ENCODE measurements at regions not wholly inside any gene's neighbourhood (a gene's known extent, or its start where the extent isn't known, plus 50 kb on each side); places are given as distances from the start of the nearest gene placed in this dataset.

DNA sequence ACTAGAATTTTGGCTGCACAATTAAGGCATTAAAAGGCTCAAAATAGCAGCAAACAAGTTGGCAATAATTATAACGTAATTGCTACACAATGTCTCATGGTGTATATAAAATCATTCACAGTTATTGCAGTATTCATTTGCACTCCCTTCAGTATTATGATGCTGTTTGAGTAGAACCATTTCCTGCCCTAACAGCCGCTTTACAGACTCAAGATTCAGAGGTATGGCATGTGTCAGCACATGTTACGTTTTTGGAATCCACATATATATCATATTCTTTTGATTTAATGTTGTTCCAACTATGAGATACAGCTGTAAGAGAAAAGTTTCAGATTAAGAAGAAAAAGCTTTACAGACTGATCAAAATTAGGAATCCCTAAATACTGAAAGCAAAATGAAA, 56.3 kb upstream of the NCKAP5 start:
- TF ChIP-seq, protein P1, sequence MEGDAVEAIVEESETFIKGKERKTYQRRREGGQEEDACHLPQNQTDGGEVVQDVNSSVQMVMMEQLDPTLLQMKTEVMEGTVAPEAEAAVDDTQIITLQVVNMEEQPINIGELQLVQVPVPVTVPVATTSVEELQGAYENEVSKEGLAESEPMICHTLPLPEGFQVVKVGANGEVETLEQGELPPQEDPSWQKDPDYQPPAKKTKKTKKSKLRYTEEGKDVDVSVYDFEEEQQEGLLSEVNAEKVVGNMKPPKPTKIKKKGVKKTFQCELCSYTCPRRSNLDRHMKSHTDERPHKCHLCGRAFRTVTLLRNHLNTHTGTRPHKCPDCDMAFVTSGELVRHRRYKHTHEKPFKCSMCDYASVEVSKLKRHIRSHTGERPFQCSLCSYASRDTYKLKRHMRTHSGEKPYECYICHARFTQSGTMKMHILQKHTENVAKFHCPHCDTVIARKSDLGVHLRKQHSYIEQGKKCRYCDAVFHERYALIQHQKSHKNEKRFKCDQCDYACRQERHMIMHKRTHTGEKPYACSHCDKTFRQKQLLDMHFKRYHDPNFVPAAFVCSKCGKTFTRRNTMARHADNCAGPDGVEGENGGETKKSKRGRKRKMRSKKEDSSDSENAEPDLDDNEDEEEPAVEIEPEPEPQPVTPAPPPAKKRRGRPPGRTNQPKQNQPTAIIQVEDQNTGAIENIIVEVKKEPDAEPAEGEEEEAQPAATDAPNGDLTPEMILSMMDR (IDR thresholded peaks at IDR 0.05) = no peak

DNA sequence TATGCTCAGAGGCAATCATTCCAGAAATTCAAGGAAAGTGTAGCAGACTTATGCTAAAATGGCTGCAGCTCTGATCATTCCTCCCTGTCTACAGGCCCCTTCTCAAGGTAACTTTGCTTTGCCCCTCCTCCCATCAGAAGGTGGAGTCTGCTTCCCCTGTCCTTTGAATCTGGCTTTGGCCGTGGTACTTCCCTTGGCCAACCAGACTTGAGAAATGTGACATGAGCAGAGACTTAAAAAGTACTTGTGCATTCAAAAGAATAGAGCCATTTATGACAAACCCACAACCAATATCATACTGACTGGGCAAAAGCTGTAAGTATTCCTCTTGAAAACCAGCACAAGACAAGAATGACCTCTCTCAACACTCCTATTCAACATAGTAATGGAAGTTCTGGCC, 59.5 kb upstream of the NCKAP5 start:
- TF ChIP-seq, protein P1 (IDR thresholded peaks at IDR 0.05) = no peak
- Mint-ChIP-seq H3K9me3 (peaks cover 10% of the 10 kb centered on the region), H3K4me1 (no peaks in the 10 kb centered on the region), H3K27me3 (no peaks in the 10 kb centered on the region), H3K4me3 (no peak overlapping the region), H3K27ac (no peak overlapping the region), H3K36me3 (ENCODE audit: low read depth) (no peaks in the 10 kb centered on the region)
- intact Hi-C loops (cut with micrococcal nuclease) = no loop called here
- no peak for DNase-seq
- no peak for ATAC-seq (ENCODE audit: low read depth)
- ChIA-PET POLR2A (no interaction called here), CTCF (no interaction called here)

More for the DNA sequence above, 56.3 kb upstream of the NCKAP5 start:
- Mint-ChIP-seq H3K4me3 (no peak overlapping the region), H3K27ac (no peak overlapping the region), H3K4me1 (no peaks in the 10 kb centered on the region), H3K36me3 (ENCODE audit: low read depth) (no peaks in the 10 kb centered on the region), H3K27me3 (peaks cover 2% of the 10 kb centered on the region), H3K9me3 (peaks cover 21% of the 10 kb centered on the region)
- DNase-seq (no peak), ATAC-seq (ENCODE audit: low read depth) (no peak)
- CTCF ChIA-PET = no interaction called here
- intact Hi-C loops (cut with micrococcal nuclease) = no loop called here
- POLR2A ChIA-PET = no interaction called here

DNA sequence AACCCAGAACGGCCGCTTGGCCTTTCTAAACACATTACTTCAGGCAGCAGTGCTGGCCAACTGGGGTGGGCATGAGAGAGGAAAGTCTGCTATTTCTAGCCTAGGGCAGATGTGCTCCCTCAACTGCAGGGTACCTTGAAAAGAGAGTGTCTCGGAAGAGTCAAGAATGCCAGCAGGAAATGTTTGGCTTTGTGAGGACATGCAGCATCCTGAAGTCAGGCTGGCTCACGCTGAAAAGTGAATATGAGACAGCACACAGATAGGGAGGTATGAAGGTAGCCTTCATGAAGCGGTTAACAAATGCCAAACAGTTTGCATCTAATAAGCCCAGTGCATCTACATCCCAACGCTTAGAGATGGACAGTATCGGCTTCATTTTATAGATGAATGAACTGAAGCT, 65.0 kb upstream of the NCKAP5 start:
- Mint-ChIP-seq H3K4me3 (no peak overlapping the region), H3K36me3 (ENCODE audit: low read depth) (no peaks in the 10 kb centered on the region), H3K9me3 (no peaks in the 10 kb centered on the region), H3K27ac (no peak overlapping the region), H3K27me3 (no peaks in the 10 kb centered on the region), H3K4me1 (no peaks in the 10 kb centered on the region)
- ChIA-PET CTCF (no interaction called here), POLR2A (no interaction called here)
- DNase-seq = no peak
- ATAC-seq (ENCODE audit: low read depth) = no peak
- intact Hi-C loops (cut with micrococcal nuclease) = no loop called here
- TF ChIP-seq, protein P1 (IDR thresholded peaks at IDR 0.05) = no peak

DNA sequence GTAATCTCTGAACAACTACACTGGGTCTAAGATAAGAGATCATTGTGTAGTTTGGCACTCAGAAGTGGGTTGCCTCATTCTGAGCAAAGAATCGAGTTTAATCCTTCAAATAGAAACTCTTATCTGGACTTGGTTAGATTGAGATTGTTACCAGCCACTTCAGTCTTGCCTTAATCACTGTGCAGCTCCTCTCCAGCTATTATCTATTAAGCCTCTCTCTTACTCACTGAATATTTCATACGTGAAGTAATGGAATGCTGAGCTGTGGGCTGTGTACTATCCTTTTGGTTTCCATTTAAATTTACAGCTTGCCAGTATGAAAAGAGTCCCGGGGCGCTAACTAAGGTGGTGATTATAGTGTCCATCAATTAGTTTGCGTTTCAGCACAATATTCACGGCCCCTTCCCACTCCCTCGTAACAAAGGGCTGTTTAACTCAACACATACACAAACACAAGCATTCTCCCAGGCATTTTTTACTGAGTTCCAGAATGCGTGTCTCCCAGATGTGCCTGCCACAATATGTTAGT, 65.7 kb upstream of the NCKAP5 start:
- Mint-ChIP-seq H3K27me3 (no peaks in the 10 kb centered on the region), H3K4me1 (no peaks in the 10 kb centered on the region), H3K36me3 (ENCODE audit: low read depth) (no peaks in the 10 kb centered on the region), H3K4me3 (no peak overlapping the region), H3K9me3 (no peaks in the 10 kb centered on the region), H3K27ac (no peak overlapping the region)
- POLR2A ChIA-PET = no interaction called here
- CTCF ChIA-PET = no interaction called here
- DNase-seq = no peak
- ATAC-seq (ENCODE audit: low read depth) = no peak
- intact Hi-C loops (cut with micrococcal nuclease) = no loop called here
- TF ChIP-seq, protein P1 (IDR thresholded peaks at IDR 0.05) = no peak

DNA sequence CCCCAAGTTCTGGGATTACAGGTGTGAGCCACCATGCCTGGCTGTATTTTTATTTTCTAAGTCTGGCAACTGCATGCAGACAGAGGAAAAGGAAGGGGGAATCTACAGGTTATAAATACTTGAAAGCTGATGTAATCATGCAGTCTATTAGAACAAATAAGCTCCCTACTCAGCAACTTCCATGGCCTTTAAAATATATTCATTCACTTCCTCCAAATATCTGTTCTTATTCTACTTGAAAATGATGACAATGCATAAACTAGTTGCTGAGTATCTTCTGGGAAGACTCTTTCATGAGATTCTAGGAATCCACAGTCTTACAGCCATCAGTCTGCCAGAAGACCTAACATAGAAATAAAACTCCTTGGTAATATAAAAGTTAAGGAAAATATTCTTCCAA, 66.9 kb upstream of the NCKAP5 start:
- no peak for DNase-seq
- Mint-ChIP-seq H3K27me3 (no peaks in the 10 kb centered on the region), H3K36me3 (ENCODE audit: low read depth) (no peaks in the 10 kb centered on the region), H3K9me3 (no peaks in the 10 kb centered on the region), H3K27ac (no peak overlapping the region), H3K4me1 (no peaks in the 10 kb centered on the region), H3K4me3 (no peak overlapping the region)
- no peak for ATAC-seq (ENCODE audit: low read depth)
- ChIA-PET POLR2A (no interaction called here), CTCF (no interaction called here)
- intact Hi-C loops (cut with micrococcal nuclease) = no loop called here
- TF ChIP-seq, protein P1 (IDR thresholded peaks at IDR 0.05) = no peak

Measured in activated B cell treated with CpG ODN at 0.5 μM for 24 hours (primary cell).